IMR-90 (cell line): ENCODE measurements at regions not wholly inside any gene's neighbourhood (a gene's known extent, or its start where the extent isn't known, plus 50 kb on each side); places are given as distances from the start of the nearest gene placed in this dataset.

ENCODE experiments used
- ATAC-seq: fragments of 200-7000 bp; cut with Tn5 transposase; 2 replicates; pipeline ENCODE4 v1.9.1; 2020; ENCODE audit warnings: low read depth, mild to moderate bottlenecking, moderate library complexity
- BruUV-seq: library from RNA; stranded (reverse); fragments of 400-500 nt; replicated peaks from 2 replicates; lab custom pipeline; 2021; lab: Mats Ljungman, UMichigan
- CTCF ChIA-PET: fragments of 300-600 bp; formaldehyde crosslinking; extraction: SDS; loops from one replicate; lab custom pipeline; 2021; ENCODE audit warnings: antibody characterized with exemption; lab: Yijun Ruan, JAX
- POLR2A ChIA-PET: fragments of 300-600 bp; sonication (Branson Sonifier 250); formaldehyde crosslinking; loops from one replicate; lab custom pipeline; 2022; ENCODE audit warnings: antibody characterized with exemption; ENCODE audit not compliant: unreplicated experiment; lab: Charles Lee
- DNase-seq: peaks from one replicate; pipeline ENCODE4 v3.0.0; 2013
- H2AFZ ChIP-seq: replicated peaks from 2 replicates; pipeline ENCODE3; 2013; ENCODE audit warnings: low read length, mild to moderate bottlenecking; ENCODE audit not compliant: poor library complexity
- H2AK5ac ChIP-seq: 2 replicates; pipeline ENCODE4 v1.6.1; 2013; ENCODE audit warnings: low read depth, low read length, inconsistent platforms
- H2AK9ac ChIP-seq: replicated peaks from 2 replicates; pipeline ENCODE3; 2013; ENCODE audit warnings: mild to moderate bottlenecking, low read depth, low read length, moderate library complexity; ENCODE audit not compliant: poor library complexity
- H2BK120ac ChIP-seq: 2 replicates; pipeline ENCODE4 v1.6.1; 2013; ENCODE audit warnings: low read depth, low read length, inconsistent platforms
- H2BK15ac ChIP-seq: 3 replicates; pipeline ENCODE4 v1.6.1; 2013; ENCODE audit warnings: low read depth, low read length, inconsistent platforms
- H2BK20ac ChIP-seq: 2 replicates; pipeline ENCODE4 v1.6.1; 2013; ENCODE audit warnings: low read depth, mild to moderate bottlenecking, inconsistent platforms, low read length, moderate library complexity
- H2BK5ac ChIP-seq: 2 replicates; pipeline ENCODE4 v1.6.1; 2013; ENCODE audit warnings: mild to moderate bottlenecking, low read depth, low read length, inconsistent platforms; ENCODE audit not compliant: poor library complexity, severe bottlenecking
- H3K14ac ChIP-seq: replicated peaks from 2 replicates; pipeline ENCODE4 v1.6.1; 2013; ENCODE audit warnings: low read depth, low read length, inconsistent platforms
- H3K18ac ChIP-seq: 2 replicates; pipeline ENCODE4 v1.6.1; 2013; ENCODE audit warnings: low read depth, low read length, control low read depth
- H3K23ac ChIP-seq: 2 replicates; pipeline ENCODE4 v1.6.1; 2013; ENCODE audit warnings: low read depth, low read length, inconsistent platforms
- H3K27ac ChIP-seq: 2 replicates; pipeline ENCODE4 v1.5.1; 2013; ENCODE audit warnings: mild to moderate bottlenecking, control low read depth, low read length; ENCODE audit not compliant: insufficient read depth
- H3K27me3 ChIP-seq: 2 replicates; pipeline ENCODE4 v1.6.1; 2013; ENCODE audit warnings: low read length; ENCODE audit not compliant: control insufficient read depth, insufficient read depth
- H3K36me3 ChIP-seq: 2 replicates; pipeline ENCODE4 v1.6.1; 2013; ENCODE audit warnings: low read length, mixed read lengths; ENCODE audit not compliant: control insufficient read depth, insufficient read depth
- H3K4ac ChIP-seq: 2 replicates; pipeline ENCODE4 v1.6.1; 2013; ENCODE audit warnings: low read depth, low read length, inconsistent platforms
- H3K4me1 ChIP-seq: 2 replicates; pipeline ENCODE4 v1.6.1; 2013; ENCODE audit warnings: low read length, mixed read lengths; ENCODE audit not compliant: control insufficient read depth, insufficient read depth
- H3K4me2 ChIP-seq: 2 replicates; pipeline ENCODE4 v1.6.1; 2013; ENCODE audit warnings: low read depth, mild to moderate bottlenecking, control low read depth, low read length, moderate library complexity
- H3K4me3 ChIP-seq: 2 replicates; pipeline ENCODE4 v1.5.1; 2013; ENCODE audit warnings: low read depth, mild to moderate bottlenecking, control low read depth, low read length, moderate library complexity; ENCODE audit not compliant: insufficient read depth
- H3K56ac ChIP-seq: 2 replicates; pipeline ENCODE4 v1.6.1; 2013; ENCODE audit warnings: low read length, inconsistent platforms; ENCODE audit not compliant: insufficient read depth; ENCODE audit errors: extremely low read depth
- H3K79me1 ChIP-seq, 2 experiments: 2 replicates each; pipeline ENCODE4 v1.6.1; 2013; ENCODE audit warnings: low read length in 2 of 2, inconsistent platforms in 1 of 2, low read depth in 1 of 2
- H3K9ac ChIP-seq: 2 replicates; pipeline ENCODE4 v1.6.1; 2013; ENCODE audit warnings: low read depth, low read length, control low read depth
- H3K9me1 ChIP-seq: 2 replicates; pipeline ENCODE4 v1.6.1; 2013; ENCODE audit warnings: low read length, inconsistent platforms; ENCODE audit not compliant: insufficient read depth
- H3K9me3 ChIP-seq: 2 replicates; pipeline ENCODE4 v1.6.1; 2013; ENCODE audit warnings: low read length; ENCODE audit not compliant: control insufficient read depth, insufficient read depth
- H4K20me1 ChIP-seq: 2 replicates; pipeline ENCODE4 v1.6.1; 2013; ENCODE audit warnings: low read length, inconsistent platforms; ENCODE audit not compliant: insufficient read depth
- H4K5ac ChIP-seq: 2 replicates; pipeline ENCODE4 v1.6.1; 2013; ENCODE audit warnings: mild to moderate bottlenecking, low read depth, low read length, control low read depth
- H4K8ac ChIP-seq, 2 experiments: 2 replicates each; pipeline ENCODE4 v1.6.1; 2013; ENCODE audit warnings: low read depth in 2 of 2, low read length in 2 of 2, control low read depth in 1 of 2, inconsistent platforms in 1 of 2
- H4K91ac ChIP-seq: 2 replicates; pipeline ENCODE4 v1.6.1; 2013; ENCODE audit warnings: low read depth, low read length, inconsistent platforms; ENCODE audit not compliant: insufficient read depth
- BHLHE40 ChIP-seq: fragments of 150-350 bp; IDR thresholded peaks from 2 replicates; pipeline ENCODE4 v1.6.1; 2016; ENCODE audit warnings: mild to moderate bottlenecking, low read depth, low read length
- FOS ChIP-seq: fragments of 150-350 bp; IDR thresholded peaks from 2 replicates; pipeline ENCODE4 v1.6.1; 2016; ENCODE audit warnings: low read depth, low read length
- MAZ ChIP-seq: IDR thresholded peaks from 2 replicates; pipeline ENCODE4 v1.6.1; 2012; ENCODE audit warnings: low read depth, mild to moderate bottlenecking, low read length, improper control_type of control experiment, moderate library complexity, borderline replicate concordance
- NFE2L2 ChIP-seq: fragments of 150-350 bp; IDR thresholded peaks from 2 replicates; pipeline ENCODE4 v1.6.1; 2016; ENCODE audit warnings: low read depth, mild to moderate bottlenecking, low read length
- RCOR1 ChIP-seq: IDR thresholded peaks from 2 replicates; pipeline ENCODE4 v1.6.1; 2012; ENCODE audit warnings: mild to moderate bottlenecking, low read length, improper control_type of control experiment; ENCODE audit not compliant: insufficient replicate concordance
- WGBS, 2 experiments: methylation state at CpG; one replicate each; pipeline versions ENCODE4 v1.1.5 to v1.1.7; 2013; ENCODE audit warnings: missing lambda C conversion rate in 2 of 2; ENCODE audit not compliant: insufficient read length in 1 of 2; ENCODE audit errors: extremely low coverage in 2 of 2; 5-methylcytosine and 5-hydroxymethylcytosine counted together
- dilution Hi-C: fragments of 300-500 bp; cut with HindIII; formaldehyde crosslinking; loops from one replicate; pipeline ENCODE4 v1.14.3; 2018; ENCODE audit warnings: low sequenced_read_pairs; ENCODE audit not compliant: unreplicated experiment
- in situ Hi-C: fragments of 300-500 bp; cut with MboI; formaldehyde crosslinking; loops from 3 replicates; pipeline ENCODE4 v1.14.3; 2019; ENCODE audit warnings: low sequenced_read_pairs, inconsistent platforms, mixed read lengths
- intact Hi-C: fragments of 100-400 bp; cut with micrococcal nuclease; formaldehyde crosslinking; loops from 2 replicates; pipeline ENCODE4 v1.10.0; 2022
- TF ChIP-seq, protein P1 (sequence below): fragments of 150-350 bp; IDR thresholded peaks from 2 replicates; pipeline ENCODE4 v1.6.1; 2017; ENCODE audit warnings: mild to moderate bottlenecking, antibody characterized with exemption, low read length, low read depth
- TF ChIP-seq, protein P2 (sequence below): conservative IDR thresholded peaks from 2 replicates; pipeline ENCODE4 v1.5.1; 2012; ENCODE audit warnings: mild to moderate bottlenecking, low read depth, low read length, improper control_type of control experiment

DNA sequence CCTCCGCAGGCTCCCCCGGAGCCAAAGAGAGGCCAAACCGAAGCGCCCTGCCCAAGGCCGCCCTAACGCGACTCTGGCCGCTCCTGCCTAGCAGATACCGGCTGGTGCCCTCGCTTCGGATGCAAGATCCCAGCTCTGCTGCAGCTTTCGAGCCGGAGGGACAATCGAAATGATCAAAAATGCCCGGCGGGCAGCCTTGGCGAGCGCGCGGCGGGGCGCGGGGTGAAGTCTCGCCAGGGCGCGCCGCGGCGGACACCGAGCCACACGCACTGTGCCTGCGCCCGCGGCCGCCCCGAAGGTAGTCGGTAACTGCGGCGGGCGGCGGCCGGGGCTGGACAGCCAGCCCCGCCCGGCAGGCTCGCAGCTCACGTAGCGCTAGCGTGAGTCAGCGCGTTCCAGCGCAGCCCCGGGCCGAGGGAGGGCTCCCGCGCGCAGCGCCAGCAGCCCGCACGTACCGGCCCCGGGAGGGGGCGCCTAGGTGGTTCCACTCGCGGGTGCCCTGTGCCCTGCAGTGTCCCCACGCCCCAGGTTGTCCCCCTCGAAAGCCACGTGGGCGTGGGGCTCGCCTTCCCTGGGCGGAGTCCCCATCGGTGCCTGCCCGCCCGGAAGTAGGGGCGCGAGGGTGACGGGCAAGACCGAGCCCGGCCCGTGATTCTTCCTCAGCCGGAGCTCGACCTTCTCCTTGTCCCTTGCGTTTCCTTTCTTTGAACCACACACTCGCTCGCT, 109.2 kb upstream of the EGLN3 start:
- Histone ChIP-seq H3K4me2 (peak overlapping the region; percentile 75), H2AFZ (peak overlapping the region; percentile 92), H3K4me1 (0 out of 2 replicates have a peak, but pooled peaks cover 4% of the 10 kb centered on the region), H4K91ac (peak overlapping the region; percentile 91), H3K36me3 (no peaks in the 10 kb centered on the region), H3K14ac (no peak overlapping the region; the same call in 1 of the 2 replicates), H3K23ac (no peak overlapping the region), H2BK5ac (peak overlapping the region; percentile 61), H3K56ac (no peak overlapping the region), H3K9ac (peak overlapping the region; percentile 91), H2BK20ac (no peak overlapping the region), H2BK15ac (peak overlapping the region; percentile 72; the same call in 2 of the 3 replicates), H3K9me3 (no peaks in the 10 kb centered on the region), H4K8ac (peak overlapping the region; percentile 73 to 81), H2AK9ac (peak overlapping the region; percentile 12), H4K20me1 (no peaks in the 10 kb centered on the region), H3K9me1 (0 out of 2 replicates have a peak, but pooled peaks cover 3% of the 10 kb centered on the region), H3K79me1 (no peaks in the 10 kb centered on the region), H3K18ac (peak overlapping the region; percentile 75), H3K4me3 (peak overlapping the region; percentile 65), H3K27ac (peak overlapping the region; percentile 50; the same call in 1 of the 2 replicates), H2BK120ac (peak overlapping the region; percentile 82), H3K27me3 (peaks cover 3% of the 10 kb centered on the region), H2AK5ac (no peak overlapping the region), H3K4ac (peak overlapping the region; percentile 65), H4K5ac (peak overlapping the region; percentile 88)
- no TSS peak for BruUV-seq
- 2% methylated on average over 43 of the region's 84 CpGs; no CpG with 5 or more reads in 1 of the 2 experiments for WGBS, 2 experiments
- ChIA-PET CTCF (no interaction called here), POLR2A (no interaction called here)
- in situ Hi-C loops (no loop called here), dilution Hi-C loops (no loop called here), intact Hi-C loops (no loop called here)
- TF ChIP-seq, protein P1, sequence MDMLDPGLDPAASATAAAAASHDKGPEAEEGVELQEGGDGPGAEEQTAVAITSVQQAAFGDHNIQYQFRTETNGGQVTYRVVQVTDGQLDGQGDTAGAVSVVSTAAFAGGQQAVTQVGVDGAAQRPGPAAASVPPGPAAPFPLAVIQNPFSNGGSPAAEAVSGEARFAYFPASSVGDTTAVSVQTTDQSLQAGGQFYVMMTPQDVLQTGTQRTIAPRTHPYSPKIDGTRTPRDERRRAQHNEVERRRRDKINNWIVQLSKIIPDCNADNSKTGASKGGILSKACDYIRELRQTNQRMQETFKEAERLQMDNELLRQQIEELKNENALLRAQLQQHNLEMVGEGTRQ: 0 out of 2 replicates have a peak, but pooled peaks have one; percentile 2
- TF ChIP-seq NFE2L2: peak; percentile 56; the same call in 1 of the 2 replicates
- peak; percentile 27; the same call in 1 of the 2 replicates for TF ChIP-seq FOS
- TF ChIP-seq BHLHE40: no peak
- TF ChIP-seq, protein P2, sequence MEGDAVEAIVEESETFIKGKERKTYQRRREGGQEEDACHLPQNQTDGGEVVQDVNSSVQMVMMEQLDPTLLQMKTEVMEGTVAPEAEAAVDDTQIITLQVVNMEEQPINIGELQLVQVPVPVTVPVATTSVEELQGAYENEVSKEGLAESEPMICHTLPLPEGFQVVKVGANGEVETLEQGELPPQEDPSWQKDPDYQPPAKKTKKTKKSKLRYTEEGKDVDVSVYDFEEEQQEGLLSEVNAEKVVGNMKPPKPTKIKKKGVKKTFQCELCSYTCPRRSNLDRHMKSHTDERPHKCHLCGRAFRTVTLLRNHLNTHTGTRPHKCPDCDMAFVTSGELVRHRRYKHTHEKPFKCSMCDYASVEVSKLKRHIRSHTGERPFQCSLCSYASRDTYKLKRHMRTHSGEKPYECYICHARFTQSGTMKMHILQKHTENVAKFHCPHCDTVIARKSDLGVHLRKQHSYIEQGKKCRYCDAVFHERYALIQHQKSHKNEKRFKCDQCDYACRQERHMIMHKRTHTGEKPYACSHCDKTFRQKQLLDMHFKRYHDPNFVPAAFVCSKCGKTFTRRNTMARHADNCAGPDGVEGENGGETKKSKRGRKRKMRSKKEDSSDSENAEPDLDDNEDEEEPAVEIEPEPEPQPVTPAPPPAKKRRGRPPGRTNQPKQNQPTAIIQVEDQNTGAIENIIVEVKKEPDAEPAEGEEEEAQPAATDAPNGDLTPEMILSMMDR: 0 out of 2 replicates have a peak, but pooled peaks have one; percentile 26
- no peak for TF ChIP-seq RCOR1
- peak; percentile 29; the same call in 1 of the 2 replicates for TF ChIP-seq MAZ
- peak; percentile 99 for ATAC-seq
- DNase-seq: peak; percentile 50
